ENCODE measurements at regions not wholly inside any gene's neighbourhood (a gene's known extent, or its start where the extent isn't known, plus 50 kb on each side); places are given as distances from the start of the nearest gene placed in this dataset.

- Mint-ChIP-seq H3K27ac (ENCODE audit: unreplicated experiment) (no peak overlapping the region), H3K36me3 (ENCODE audit: unreplicated experiment) (no peaks in the 10 kb centered on the region), H3K27me3 (ENCODE audit: unreplicated experiment) (no peaks in the 10 kb centered on the region), H3K4me1 (ENCODE audit: low read depth, unreplicated experiment) (peaks cover 7% of the 10 kb centered on the region), H3K4me3 (ENCODE audit: unreplicated experiment) (no peak overlapping the region), H3K9me3 (ENCODE audit: unreplicated experiment) (peaks cover 3% of the 10 kb centered on the region)
- TF ChIP-seq CTCF (IDR thresholded peaks at IDR 0.05; ENCODE audit: partially characterized antibody, unreplicated experiment): no peak
- DNase-seq: peak; percentile 24
These were observed 957.1 kb upstream of the RBFOX1 start for GRCh38 chr16:6375465-6376075.

- Mint-ChIP-seq H3K9me3 (ENCODE audit: unreplicated experiment) (peaks cover 3% of the 10 kb centered on the region), H3K27ac (ENCODE audit: unreplicated experiment) (no peak overlapping the region), H3K4me1 (ENCODE audit: low read depth, unreplicated experiment) (peaks cover 7% of the 10 kb centered on the region), H3K36me3 (ENCODE audit: unreplicated experiment) (no peaks in the 10 kb centered on the region), H3K4me3 (ENCODE audit: unreplicated experiment) (no peak overlapping the region), H3K27me3 (ENCODE audit: unreplicated experiment) (no peaks in the 10 kb centered on the region)
- TF ChIP-seq CTCF (IDR thresholded peaks at IDR 0.05; ENCODE audit: partially characterized antibody, unreplicated experiment): no peak
- DNase-seq: no peak
These were observed 957.8 kb upstream of the RBFOX1 start for GRCh38 chr16:6374821-6375220.

GRCh38 chr16:6364846-6365245 is 967.8 kb upstream of the RBFOX1 start:
- Mint-ChIP-seq H3K4me1 (ENCODE audit: low read depth, unreplicated experiment) (no peaks in the 10 kb centered on the region), H3K27ac (ENCODE audit: unreplicated experiment) (no peak overlapping the region), H3K9me3 (ENCODE audit: unreplicated experiment) (peaks cover 8% of the 10 kb centered on the region), H3K27me3 (ENCODE audit: unreplicated experiment) (no peaks in the 10 kb centered on the region), H3K36me3 (ENCODE audit: unreplicated experiment) (peaks cover 8% of the 10 kb centered on the region), H3K4me3 (ENCODE audit: unreplicated experiment) (no peak overlapping the region)
- DNase-seq: no peak
- no peak for TF ChIP-seq CTCF (IDR thresholded peaks at IDR 0.05; ENCODE audit: partially characterized antibody, unreplicated experiment)

- no peak for TF ChIP-seq CTCF (IDR thresholded peaks at IDR 0.05; ENCODE audit: partially characterized antibody, unreplicated experiment)
- peaks cover 10% of the 10 kb centered on the region for H3K9me3 Mint-ChIP-seq (ENCODE audit: unreplicated experiment)
- peaks cover 8% of the 10 kb centered on the region for H3K36me3 Mint-ChIP-seq (ENCODE audit: unreplicated experiment)
These were observed 968.6 kb upstream of the RBFOX1 start for GRCh38 chr16:6363896-6364607.

DNA sequence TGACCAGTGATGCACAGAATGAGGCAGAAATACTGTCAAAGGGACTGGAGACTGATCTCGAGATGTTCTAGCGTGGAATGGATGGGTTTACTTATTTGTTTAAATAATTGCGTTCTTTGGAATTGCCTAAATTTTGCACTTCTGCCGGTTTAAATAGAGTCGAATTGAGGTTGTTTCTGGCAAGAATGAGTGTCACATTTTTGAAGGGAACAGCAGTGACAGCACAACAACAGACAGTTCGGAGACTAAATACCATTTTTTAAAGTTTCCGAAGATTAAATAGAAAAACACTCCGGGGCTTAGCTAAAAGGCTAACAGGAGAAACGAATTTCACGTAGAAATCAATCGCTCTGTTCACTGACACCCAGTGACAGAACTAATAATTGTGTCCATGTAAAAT is 969.2 kb upstream of the RBFOX1 start:
- Mint-ChIP-seq H3K27ac (ENCODE audit: unreplicated experiment) (no peak overlapping the region), H3K36me3 (ENCODE audit: unreplicated experiment) (peaks cover 8% of the 10 kb centered on the region), H3K4me1 (ENCODE audit: low read depth, unreplicated experiment) (no peaks in the 10 kb centered on the region), H3K9me3 (ENCODE audit: unreplicated experiment) (peaks cover 8% of the 10 kb centered on the region), H3K4me3 (ENCODE audit: unreplicated experiment) (no peak overlapping the region), H3K27me3 (ENCODE audit: unreplicated experiment) (no peaks in the 10 kb centered on the region)
- DNase-seq: no peak
- no peak for TF ChIP-seq CTCF (IDR thresholded peaks at IDR 0.05; ENCODE audit: partially characterized antibody, unreplicated experiment)

More at GRCh38 chr16:6363896-6364607, 968.6 kb upstream of the RBFOX1 start:
- DNase-seq: no peak
- no peaks in the 10 kb centered on the region for H3K4me1 Mint-ChIP-seq (ENCODE audit: low read depth, unreplicated experiment)
- no peaks in the 10 kb centered on the region for H3K27me3 Mint-ChIP-seq (ENCODE audit: unreplicated experiment)
- H3K4me3 Mint-ChIP-seq (ENCODE audit: unreplicated experiment): no peak overlapping the region
- H3K27ac Mint-ChIP-seq (ENCODE audit: unreplicated experiment): no peak overlapping the region

Data from glutamatergic neuron (in vitro differentiated cells).